IPS DF 19.7 (cell line): ENCODE measurements at regions not wholly inside any gene's neighbourhood (a gene's known extent, or its start where the extent isn't known, plus 50 kb on each side); places are given as distances from the start of the nearest gene placed in this dataset.
"Not testable (repeated sequence)": the region's sequence is repeated elsewhere in the genome, so short reads cannot be mapped to it uniquely, and the experiment has no call there.

Source experiments
- DNase-seq: peaks from one replicate; pipeline ENCODE4 v3.0.0-alpha.2; 2013; ENCODE audit warnings: low read depth, low spot score

DNA sequence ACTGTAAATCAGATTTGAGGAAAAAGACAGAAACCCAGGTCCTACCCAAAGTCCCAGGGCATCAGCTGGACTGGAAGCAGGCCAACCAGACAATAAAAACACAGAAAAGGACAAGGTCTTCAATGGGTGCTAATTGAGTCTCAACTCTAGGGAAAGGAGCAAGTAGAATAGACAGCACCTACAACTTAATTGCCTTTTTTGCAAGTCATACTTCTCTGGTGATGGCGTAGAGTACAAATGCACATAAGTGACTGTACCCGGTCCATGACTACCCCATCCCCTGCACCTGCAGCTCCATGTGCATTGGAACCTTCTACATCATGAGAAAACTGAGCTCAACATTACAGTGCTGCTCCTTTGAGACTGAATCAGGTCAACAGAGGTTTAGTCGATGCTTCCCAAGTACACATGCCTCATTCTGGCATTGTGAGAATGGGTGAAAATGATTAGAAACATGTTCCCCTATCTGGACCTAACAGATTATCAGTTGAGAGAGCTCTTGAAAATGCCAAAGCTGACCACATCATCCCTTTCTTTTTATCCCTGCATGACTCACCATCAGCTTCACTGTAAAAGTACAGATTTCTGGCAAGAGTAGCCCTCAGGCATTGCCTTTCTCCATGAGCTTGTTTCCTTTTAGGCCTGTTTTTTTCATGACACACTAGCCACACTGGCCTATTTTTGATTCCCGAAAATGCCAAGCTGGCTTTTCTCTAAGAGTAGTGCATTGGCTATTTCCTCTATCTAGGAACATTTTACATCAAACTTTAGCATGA is 298.3 kb downstream of the HS3ST1 start:
- DNase-seq = no peak

GRCh38 chr4:11120435-11120834 is 308.3 kb downstream of the HS3ST1 start:
- DNase-seq = no peak

DNA sequence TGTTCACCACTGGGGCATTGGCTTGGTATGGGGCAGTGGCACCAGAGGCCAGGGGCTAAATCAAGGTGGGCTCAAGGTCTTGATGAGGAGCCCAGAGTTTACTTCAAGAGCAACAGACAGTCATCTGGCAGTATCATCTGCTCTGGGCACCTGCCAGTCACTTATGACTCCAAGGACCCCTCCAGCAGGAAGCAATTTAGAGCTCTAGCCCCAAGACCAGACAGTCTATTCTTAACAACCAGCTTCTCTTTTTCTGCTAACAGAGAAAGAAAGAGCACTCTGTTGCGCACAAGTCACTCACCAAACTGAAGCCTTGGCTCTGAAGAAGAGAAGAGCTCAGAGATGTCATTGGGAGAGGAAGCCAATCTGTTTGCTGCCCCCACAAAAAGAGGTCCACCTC is 309.2 kb downstream of the HS3ST1 start:
- no peak for DNase-seq

DNA sequence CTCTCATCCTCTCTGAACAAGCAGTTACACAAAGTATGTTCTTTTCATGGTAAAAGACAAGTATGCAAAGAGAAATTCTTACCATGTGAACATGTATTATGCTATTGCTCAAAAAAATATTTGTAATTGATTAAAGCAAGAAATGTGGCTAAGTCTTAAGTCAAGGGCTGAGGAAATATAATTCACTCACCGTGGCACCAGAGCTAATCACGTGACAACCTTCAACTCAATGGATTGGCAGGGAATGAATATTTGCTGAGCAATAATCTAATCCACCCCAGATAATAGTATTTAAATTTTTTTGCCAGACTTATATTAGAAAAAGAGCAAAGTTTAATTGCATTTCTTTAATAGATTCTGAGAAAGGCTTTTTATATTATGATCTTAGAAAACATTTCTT is 310.2 kb downstream of the HS3ST1 start:
- DNase-seq = no peak

DNA sequence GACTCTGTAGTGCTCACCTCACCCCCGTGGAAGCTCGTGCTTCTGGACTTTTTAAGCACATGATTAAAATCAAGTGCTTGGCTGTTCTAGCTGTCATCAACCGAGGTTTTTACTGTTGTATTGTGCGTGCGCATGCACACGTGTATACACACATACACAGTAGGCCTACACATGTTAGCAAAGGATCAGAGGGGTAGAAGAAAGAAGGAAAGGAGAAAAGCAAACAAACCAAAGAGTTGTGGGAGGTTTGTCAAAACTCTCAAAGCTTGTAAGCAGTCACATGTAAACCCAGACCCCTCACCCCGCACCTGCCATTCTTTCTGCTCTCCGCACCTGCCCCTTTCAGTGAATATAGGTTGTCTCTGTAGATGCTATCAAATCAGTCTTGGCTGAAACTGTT is 311.8 kb downstream of the HS3ST1 start:
- DNase-seq = no peak

- no peak for DNase-seq
Observed at GRCh38 chr4:11111876-11112275, 316.8 kb downstream of the HS3ST1 start.

DNA sequence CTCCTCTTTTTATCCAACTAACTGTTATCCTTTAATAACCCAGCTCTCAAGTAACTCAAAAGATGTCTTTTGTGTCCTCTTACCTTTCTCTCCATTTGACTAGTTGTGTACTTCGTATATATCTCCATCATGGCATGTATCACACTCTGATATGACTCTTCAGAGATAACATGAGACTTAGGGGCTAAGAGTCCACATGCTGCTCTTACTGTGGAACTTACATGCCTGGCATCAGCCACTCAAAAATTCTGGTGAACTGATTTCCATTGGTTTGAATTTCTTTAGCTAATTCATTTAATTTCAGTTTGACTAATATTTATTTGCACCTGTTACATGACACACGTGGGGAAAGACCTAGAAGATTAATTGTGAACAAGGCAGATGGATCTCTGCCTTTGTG is 317.3 kb downstream of the HS3ST1 start:
- no peak for DNase-seq

DNA sequence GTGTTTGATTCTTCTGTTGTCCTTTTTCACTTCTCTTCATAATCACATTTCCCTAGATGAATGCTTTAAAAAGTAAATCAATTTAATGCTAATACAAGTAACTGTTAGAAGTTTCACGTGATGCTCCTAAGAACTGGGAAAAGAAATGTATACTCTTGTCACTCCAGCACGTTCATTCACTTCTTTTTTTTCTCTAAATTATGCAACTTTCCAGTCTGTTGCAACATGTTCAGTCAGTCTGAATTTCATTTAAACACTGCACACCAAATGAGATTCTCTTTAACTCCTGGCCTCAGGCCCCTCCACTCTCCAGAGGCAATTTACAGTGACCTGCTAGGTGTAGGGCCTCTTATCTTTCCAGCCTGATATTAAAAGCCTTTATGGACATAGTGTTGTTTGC is 321.9 kb downstream of the HS3ST1 start:
- DNase-seq = no peak

DNA sequence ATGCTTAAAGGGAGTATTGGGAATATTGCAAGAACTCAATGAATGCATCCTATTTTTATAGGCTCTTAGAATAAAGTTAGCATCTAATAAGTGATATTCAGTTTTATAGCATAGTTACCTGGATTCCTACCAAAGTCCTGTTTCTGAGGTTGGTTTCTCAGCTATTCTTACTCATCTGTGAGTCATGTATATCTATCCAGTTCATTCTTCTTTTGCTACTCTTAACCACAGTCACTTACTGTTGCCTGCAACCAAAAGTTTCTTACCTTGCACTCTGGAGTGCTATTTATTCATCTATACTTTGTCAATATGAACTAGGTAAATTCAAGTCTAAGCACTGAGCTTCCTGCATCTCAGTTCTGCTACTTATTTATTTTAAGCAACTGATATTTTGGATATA is 322.5 kb downstream of the HS3ST1 start:
- no peak for DNase-seq

DNA sequence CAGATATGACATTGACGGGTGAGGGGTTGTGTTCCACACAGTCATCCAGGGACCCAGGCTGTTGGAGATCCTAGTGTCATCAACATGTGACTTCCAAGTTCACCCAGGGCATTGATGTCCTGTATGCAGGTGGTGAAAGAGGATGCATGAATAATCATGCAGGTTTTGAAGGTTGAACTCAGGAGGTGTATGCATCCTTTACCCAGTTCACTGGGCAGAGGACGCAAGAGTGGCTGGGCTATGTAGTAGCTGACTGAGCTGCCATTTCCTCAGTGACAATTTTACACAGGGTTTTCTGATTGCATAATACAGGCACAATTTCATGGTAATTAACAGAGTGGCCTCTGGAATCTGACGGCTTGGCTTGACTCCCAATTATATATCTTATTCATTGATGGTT is 323.0 kb downstream of the HS3ST1 start:
- DNase-seq = no peak

DNA sequence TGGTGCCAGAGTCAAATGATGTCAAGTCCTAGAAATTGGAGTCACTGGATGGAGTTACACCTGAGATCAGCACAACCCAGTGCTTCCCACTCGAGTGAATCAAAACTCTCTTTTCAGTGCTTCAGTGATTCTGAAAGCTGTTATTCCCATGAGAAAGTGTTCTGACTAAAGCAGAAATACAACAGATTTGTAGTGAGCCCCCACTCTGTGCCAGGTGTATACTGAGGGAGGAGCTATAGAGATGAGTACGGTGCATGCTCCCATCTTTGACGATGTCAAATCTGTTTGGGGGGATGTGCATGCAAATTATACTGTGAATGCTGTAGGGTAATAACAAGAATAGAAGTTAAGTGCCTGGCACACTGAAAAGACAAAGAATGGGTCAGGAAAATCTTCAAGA is 330.2 kb downstream of the HS3ST1 start:
- DNase-seq = no peak

DNA sequence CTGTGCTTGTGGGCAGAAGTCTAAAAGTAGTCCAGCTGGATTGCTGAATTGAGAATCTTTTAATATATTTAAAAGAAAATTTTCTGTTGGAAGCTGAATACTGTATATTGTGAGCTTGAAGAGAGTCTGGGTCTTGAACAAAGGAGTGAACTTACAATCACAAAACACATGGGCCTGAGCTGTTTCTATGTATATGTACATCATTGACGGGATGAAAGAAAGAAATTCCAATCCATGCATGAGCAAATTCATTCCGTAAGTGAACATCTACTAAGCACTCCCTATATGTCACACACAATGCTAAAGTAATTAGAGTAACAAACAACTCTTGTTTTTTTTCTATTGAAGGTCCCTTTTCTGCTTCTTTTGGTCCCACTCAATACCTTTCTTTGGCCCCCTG is 331.0 kb downstream of the HS3ST1 start:
- DNase-seq = no peak

GRCh38 chr4:11081006-11081405 is 347.7 kb downstream of the HS3ST1 start:
- no peak for DNase-seq

GRCh38 chr4:11079171-11079570 is 349.5 kb downstream of the HS3ST1 start:
- DNase-seq = no peak

DNA sequence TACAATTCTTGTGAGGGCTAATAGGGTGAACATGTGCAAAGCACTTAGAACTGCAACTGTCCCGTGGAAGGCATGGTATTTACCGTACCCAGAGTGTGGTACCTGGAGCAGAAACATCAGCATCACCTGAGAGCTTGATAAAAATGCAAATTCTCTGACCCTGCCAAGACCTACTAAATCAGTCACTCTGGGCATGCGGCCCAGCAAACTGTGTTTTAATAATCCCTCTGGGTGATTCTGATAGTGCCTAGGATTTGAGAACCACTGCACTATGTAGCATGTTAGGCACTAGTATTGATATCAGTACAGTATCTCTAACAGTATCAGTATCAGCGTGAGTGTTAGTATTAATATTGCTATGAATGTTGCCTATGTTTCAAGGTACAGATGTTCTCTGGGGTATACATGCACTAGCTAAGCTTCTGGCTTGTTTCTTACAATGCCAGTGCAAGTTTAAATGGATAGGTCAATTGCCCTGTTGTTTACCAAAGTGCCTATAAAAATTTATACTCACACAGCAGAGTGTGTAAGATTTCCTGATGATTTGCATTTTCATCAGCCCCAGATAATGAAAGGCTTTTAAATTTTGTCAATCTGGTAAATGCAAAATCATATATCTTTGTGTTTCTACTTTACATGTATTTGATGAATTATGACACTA is 354.0 kb downstream of the HS3ST1 start:
- no peak for DNase-seq

DNA sequence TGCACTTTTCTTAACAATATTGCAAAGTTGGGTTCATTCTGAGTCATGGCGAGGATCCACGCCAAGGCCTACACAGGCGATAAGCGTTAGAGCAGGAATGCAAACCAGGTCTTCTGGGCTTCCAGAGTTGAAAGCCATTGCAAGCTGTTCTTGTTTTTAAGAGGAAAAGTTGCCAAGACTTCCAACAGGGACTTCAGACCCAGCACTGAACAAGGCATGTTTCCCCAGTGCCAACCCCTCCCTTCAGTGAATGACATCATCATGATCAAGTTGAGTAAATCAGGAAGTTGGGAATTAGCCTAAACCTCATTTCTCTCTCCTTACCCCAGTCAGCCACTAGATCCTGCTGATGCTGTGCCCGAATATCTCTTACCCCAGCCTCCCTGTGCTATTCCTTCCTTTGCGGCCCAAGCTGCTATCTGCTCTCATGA is 355.1 kb downstream of the HS3ST1 start:
- DNase-seq = no peak

DNA sequence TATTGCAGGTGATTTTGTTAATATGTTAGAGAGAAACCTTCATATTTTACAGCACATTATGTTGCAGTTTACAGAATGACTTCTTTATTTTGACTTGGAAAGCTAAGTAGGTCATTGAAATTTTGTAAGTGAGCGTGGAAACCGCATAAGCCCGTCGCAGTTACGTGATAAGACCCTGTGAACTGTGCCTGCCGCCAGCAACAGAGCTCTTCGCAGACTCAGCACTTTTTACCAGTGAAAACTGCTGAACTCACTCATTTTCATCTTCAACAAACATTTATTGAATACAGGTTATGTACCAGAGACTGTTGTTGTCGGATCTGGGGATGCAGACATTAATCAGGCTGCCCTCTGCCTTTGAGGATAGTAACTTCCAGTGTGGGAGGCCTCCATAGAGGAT is 355.7 kb downstream of the HS3ST1 start:
- no peak for DNase-seq

DNA sequence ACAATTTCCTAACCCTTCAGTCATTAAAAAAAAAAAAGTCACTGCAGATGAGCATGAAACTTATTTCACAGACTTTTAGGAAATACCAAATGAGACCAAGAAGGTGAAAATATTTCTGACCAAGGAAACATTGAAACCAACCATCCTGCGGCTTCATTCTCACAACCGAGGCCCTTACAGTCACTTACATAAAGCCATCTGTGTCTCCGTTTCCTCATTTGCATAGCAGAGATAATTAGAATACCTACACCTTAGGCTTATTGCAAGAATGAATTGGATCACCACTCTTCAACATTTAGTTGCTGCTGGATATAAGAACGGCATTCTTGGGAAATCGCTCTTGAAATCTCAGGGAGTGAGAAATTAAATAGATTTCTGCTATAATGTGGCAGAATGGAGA is 356.2 kb downstream of the HS3ST1 start:
- DNase-seq = no peak

DNA sequence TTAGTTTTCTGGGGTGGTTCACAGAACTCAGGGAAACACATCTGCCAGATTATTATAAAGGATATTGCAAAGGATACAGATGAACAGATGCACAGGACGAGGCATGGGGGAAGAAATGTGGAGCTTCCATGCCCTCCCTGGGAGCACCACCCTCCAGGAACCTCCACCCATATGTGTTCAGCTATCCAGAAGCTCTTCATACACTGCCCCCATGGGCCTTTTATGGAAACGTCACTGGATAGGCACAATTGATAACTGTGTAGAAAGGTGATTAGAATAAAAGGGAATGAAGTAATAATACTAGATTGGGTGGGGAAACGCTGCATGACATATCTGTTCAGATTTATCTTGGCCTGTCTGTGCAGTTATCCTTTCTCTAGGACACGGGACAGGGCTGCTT is 357.9 kb downstream of the HS3ST1 start:
- DNase-seq = no peak

GRCh38 chr4:11069581-11070211 is 359.0 kb downstream of the HS3ST1 start:
- DNase-seq = no peak

DNA sequence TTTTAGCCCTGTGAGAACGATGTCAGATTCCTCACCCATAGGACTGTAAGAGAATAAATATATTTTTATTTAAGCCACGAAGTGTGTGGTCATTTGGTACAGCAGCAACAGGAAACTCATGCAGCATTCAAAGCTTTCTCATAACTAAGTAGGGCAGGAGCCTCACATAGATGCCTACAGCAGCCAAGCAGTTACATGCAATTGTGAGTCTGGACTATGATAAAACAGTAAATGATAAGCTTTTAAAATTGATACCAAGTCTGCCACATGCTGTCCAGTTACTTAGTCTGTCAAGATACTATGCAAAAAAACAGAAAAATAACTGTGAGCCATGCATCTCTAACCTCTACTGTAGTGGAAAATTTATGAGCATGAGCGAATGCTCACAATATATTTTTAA is 359.6 kb downstream of the HS3ST1 start:
- DNase-seq = no peak

DNA sequence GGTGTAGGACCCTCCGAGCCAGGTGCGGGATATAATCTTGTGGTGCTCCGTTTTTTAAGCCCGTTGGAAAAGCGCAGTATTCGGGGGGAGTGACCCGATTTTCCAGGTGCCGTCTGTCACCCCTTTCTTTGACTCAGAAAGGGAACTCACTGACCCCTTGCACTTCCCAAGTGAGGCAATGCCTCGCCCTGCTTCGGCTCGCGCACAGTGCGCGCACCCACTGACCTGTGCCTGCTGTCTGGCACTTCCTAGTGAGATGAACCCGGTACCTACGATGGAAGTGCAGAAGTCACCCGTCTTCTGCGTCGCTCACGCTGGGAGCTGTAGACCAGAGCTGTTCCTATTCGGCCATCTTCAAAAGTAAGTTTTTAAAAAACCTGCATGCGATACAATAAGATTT is 362.1 kb downstream of the HS3ST1 start:
- DNase-seq = not testable (repeated sequence)

DNA sequence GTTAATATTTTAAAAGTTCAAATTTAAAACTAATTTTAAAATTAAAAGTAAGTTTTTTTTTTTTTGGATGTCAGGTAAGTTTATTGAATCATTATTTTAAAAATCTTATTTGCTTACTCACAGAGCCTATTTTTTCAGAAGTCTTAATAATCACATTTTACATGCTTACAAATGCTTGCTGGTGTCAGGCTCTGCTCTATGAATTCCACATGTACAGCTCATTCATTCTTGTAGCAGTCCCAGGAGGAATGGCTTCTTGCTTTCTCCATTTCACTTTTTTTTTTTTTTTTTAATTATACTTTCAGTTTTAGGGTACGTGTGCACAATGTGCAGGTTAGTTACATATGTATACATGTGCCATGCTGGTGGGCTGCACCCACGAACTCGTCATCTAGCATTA is 368.1 kb downstream of the HS3ST1 start:
- not testable (repeated sequence) for DNase-seq
